ENCODE measurements at regions not wholly inside any gene's neighbourhood (a gene's known extent, or its start where the extent isn't known, plus 50 kb on each side); places are given as distances from the start of the nearest gene placed in this dataset.

DNA sequence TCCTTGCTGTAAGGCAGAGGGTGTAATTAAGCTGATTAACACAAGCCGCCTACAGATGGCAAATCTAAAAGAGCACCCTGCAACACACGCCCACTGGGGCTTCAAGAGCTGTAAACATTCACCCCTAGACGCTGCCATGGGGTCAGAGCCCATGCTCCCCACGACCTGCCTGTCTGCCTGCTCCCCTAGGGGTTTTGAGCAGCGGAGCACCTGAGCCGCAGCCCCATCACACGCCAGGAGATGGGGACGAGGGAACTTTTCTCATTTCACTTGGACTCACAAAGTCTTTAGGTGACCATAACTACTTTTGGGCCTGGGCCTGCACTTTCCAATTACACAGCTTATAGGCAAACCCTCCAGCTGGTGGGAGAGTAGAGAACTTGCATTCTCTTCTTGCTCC is 99.0 kb upstream of the SOX4 start:
- no peaks in the 10 kb centered on the region for H3K27me3 ChIP-seq

GRCh38 chr6:21496196-21496595 is 97.4 kb upstream of the SOX4 start:
- no peak overlapping the region for H3K4me3 ChIP-seq
- H3K9me3 ChIP-seq (ENCODE audit: low read depth) = no peaks in the 10 kb centered on the region
- peak in 1 of 2 donors; percentile 52 for DNase-seq (ENCODE audit: low read depth in 1 of 2, low spot score in 1 of 2)
- no peaks in the 10 kb centered on the region for H3K36me3 ChIP-seq
- H3K4me1 ChIP-seq (ENCODE audit: low read depth) = peaks cover 4% of the 10 kb centered on the region
- no peak for TF ChIP-seq CTCF (IDR thresholded peaks at IDR 0.05; ENCODE audit: low read depth, low read length)
- no peaks in the 10 kb centered on the region for H3K27me3 ChIP-seq
- no peak overlapping the region for H3K27ac ChIP-seq

More for the DNA sequence above, 99.0 kb upstream of the SOX4 start:
- DNase-seq (ENCODE audit: low read depth in 1 of 2, low spot score in 1 of 2) = no peak
- no peaks in the 10 kb centered on the region for H3K9me3 ChIP-seq (ENCODE audit: low read depth)
- no peak overlapping the region for H3K27ac ChIP-seq
- H3K4me3 ChIP-seq = no peak overlapping the region
- no peak for TF ChIP-seq CTCF (IDR thresholded peaks at IDR 0.05; ENCODE audit: low read depth, low read length)
- H3K36me3 ChIP-seq = no peaks in the 10 kb centered on the region
- peaks cover 4% of the 10 kb centered on the region for H3K4me1 ChIP-seq (ENCODE audit: low read depth)

GRCh38 chr6:21496706-21497105 is 96.8 kb upstream of the SOX4 start:
- Histone ChIP-seq H3K36me3 (no peaks in the 10 kb centered on the region), H3K4me3 (no peak overlapping the region), H3K9me3 (ENCODE audit: low read depth) (no peaks in the 10 kb centered on the region), H3K4me1 (ENCODE audit: low read depth) (peaks cover 4% of the 10 kb centered on the region), H3K27ac (no peak overlapping the region), H3K27me3 (no peaks in the 10 kb centered on the region)
- no peak for DNase-seq (ENCODE audit: low read depth in 1 of 2, low spot score in 1 of 2)
- no peak for TF ChIP-seq CTCF (IDR thresholded peaks at IDR 0.05; ENCODE audit: low read depth, low read length)

DNA sequence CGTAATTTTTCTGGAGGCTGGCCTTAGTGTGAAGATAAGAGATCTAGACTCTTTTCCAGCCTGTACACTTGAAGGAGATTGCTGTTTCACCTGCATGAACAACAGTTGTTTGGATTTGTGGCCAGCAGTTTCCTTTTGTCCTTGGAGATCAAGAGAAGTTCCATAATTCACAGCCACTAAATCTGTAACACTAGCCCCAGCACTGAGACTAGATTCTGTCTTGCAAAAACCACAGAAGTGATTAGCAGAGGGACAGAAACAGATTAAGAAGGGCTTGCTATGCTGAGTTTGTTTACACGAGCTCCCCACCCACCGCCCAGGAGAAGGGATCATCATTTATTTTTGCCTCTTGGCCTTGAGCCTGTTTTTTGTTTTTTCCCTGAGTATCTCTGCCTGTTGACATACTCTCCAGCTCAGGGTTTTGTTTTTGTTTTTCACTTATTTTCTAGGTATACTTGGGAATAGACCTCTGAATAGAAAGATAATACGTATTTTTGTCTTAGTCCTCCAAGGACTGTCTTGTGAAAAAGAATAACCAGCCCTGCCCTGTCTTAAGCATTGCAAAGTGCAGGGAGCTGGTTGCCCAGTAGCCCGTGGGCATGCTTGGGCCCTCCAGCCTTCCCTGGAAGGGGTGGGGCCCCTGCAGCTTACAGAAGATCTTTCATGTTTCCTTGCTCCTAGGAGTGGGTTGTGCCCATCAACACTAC is 93.1 kb upstream of the SOX4 start:
- H3K4me1 ChIP-seq (ENCODE audit: low read depth) = peaks cover 4% of the 10 kb centered on the region
- no peak for TF ChIP-seq CTCF (IDR thresholded peaks at IDR 0.05; ENCODE audit: low read depth, low read length)
- H3K27ac ChIP-seq = no peak overlapping the region
- no peaks in the 10 kb centered on the region for H3K9me3 ChIP-seq (ENCODE audit: low read depth)
- no peaks in the 10 kb centered on the region for H3K36me3 ChIP-seq
- H3K27me3 ChIP-seq = no peaks in the 10 kb centered on the region
- H3K4me3 ChIP-seq = no peak overlapping the region
- no peak for DNase-seq (ENCODE audit: low read depth in 1 of 2, low spot score in 1 of 2)

DNA sequence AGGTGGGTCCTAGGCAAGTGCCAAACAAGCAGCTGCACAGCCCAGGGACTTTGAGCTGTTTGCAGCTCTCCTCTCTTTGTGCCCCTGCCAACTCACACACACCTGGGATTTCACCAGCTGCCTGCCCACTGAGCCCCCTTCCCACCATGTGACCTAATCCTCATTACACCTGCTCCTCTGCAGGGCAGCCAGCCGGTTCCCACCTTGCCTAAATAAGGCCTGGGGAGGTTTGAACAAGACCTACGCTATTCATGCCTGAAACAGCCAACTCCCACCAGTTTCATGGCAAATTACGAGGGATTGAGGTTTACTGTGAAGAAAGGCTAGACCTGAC is 92.6 kb upstream of the SOX4 start:
- Histone ChIP-seq H3K27ac (no peak overlapping the region), H3K4me3 (no peak overlapping the region), H3K27me3 (no peaks in the 10 kb centered on the region), H3K36me3 (no peaks in the 10 kb centered on the region), H3K9me3 (ENCODE audit: low read depth) (no peaks in the 10 kb centered on the region), H3K4me1 (ENCODE audit: low read depth) (peaks cover 4% of the 10 kb centered on the region)
- no peak for TF ChIP-seq CTCF (IDR thresholded peaks at IDR 0.05; ENCODE audit: low read depth, low read length)
- no peak for DNase-seq (ENCODE audit: low read depth in 1 of 2, low spot score in 1 of 2)

All from cardiac muscle cell (in vitro differentiated cells and primary cell).